GM19240 (cell line): ENCODE measurements at regions not wholly inside any gene's neighbourhood (a gene's known extent, or its start where the extent isn't known, plus 50 kb on each side); places are given as distances from the start of the nearest gene placed in this dataset.

Experiments used
- DNase-seq: peaks from one replicate; pipeline ENCODE4 v3.0.0; 2011; ENCODE audit warnings: low spot score; ENCODE audit not compliant: insufficient read length

DNA sequence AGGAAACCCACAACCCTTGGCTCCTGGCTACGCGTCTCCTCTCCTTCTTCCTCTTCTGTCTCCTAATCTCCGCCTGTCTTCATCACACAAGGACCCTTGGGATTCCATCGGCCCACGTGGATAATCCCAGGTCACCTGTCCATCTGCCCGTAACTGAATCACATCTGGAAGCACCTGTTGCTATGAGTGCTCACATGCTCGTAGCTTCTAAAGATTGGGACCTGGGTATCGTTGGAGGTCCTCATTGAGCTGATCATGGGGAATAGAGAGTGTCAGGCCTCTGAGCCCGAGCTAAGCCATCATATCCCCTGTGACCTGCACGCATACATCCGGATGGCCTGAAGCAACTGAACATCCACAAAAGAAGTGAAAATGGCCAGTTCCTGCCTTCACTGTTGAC is 175.4 kb downstream of the SHOX start:
- no peak for DNase-seq

DNA sequence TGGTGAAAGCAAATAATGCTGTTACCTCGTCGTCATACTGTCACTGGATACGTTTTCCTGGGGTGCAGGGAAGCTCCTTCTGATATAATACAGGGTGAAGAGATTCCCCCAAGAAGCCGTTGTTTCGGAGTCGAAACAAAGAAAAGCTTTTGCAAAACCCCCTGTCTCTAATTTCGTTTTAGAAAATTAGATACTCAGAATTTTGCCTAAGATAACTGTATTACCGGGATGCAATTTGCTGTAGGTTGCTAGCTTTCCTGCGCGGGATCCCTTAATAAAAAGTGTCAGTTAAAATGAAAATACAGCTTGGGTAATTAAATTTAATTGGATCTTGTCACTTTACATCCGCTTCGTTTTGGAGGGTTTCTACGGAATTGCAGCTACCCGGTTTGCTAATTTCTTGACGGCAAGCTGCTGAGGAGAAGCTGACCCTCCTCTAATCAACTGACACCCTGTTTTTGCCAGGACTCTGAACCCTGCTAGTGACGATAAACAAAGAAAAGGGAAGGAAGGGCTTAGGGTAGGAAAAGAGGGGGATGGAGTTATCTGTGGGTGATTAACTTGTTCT is 174.6 kb downstream of the SHOX start:
- no peak for DNase-seq

DNA sequence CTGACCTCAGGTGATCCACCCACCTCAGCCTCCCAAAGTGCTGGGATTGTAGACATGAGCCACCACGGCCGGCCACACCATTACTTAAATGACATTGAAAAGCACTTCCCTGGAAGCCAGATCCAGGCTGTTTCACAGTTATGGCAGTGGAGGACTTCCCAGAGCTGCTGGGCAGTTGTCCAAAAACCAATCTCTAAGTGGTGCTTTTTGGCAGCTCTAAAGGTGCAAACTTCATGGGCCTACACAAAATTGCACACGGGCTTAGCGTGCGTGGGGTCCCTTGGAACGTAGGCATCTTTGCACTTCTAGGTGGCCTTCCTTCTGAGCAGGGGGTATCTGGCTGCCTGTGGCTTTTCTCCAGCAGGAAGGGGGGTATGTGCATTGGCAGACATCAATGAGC is 172.3 kb downstream of the SHOX start:
- no peak for DNase-seq

DNA sequence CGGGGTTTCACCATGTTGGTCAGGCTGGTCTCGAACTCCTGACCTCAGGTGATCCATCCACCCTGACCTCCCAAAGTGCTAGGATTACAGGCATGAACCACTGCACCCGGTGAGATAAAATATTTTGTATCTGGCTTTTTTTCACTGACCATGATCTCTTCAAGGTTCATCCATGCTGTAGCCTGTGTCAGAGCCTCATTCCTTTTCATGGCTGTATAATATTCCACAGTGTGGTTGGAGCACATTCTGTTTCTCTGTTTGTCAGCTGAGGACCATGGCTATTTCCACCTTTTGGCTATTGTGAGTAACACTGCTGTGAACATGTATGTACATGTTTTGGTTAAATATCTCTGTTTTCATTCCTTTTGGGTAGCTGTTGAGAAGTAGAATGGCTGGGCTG is 169.2 kb downstream of the SHOX start:
- DNase-seq, result no peak

DNA sequence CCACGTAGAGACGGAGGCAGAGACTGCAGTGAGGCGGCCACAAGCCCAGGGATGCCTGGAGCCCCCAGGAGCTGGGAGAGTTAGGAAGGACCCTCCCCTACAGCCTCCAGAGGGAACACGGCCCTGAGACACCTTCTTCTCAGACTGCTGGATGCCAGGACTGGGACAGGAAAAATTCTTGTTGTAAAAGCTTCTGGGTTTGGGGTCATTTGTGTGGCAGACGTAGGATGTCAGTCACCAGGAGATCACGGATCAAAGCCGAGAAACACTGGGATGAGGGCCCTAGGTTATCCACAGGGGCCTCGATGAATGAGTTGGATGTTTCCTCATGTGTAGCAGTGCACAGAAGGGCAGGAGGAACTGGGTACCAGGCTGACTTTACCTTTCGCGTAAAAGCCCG is 163.7 kb downstream of the SHOX start:
- DNase-seq, result no peak

DNA sequence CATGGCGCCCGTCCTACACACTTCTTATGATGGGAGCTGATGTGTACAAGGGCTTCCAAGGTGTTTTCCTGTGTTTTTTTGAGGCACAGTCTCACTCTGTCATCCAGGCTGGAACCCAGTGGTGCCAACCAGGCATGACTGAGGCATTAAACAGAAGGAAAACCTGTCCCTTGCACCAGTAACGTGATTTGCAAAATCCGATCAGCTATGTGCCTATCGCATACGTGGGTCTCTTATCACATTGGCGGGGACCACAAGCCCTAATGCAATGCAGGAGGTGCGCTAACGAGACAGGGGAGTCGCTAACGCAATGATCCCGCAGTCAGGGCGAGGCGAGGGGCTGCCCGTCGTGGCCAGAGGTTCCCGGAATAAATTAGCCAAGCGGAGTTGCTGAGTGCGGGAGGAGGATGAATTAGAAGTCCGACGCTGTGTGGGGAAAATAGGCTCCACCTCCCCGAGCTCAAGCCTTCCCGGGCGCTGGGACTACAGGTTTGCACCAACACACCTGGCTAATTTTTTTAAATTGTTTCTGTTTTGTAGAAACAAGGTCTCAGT is 162.7 kb downstream of the SHOX start:
- DNase-seq, result no peak

DNA sequence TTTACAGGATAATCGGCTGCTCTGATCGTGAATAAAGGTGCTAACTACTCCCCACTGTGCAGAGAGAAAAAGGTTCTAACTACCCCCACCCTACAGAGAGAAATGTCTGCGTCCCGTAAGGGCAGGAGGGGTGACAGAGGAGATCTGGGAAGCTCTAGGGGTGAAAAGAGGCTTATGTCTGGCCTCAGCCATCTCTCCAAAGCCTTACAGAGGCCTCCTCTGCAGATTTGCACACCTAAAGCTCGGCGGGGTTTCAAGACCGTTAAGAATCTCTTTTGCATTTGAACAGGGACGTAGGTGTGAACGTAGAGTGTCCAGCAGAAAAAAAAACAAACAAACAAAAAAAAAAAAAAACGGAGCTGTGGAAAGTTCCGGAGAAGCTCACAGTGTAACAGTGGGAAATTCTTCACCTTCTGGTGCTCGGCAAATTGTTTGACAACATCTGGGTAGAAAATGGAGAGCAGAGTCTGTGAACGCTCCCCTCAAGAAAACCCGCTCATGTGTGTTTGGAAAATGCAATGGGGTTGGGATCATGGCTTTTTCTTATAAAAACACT is 161.0 kb downstream of the SHOX start:
- no peak for DNase-seq

DNA sequence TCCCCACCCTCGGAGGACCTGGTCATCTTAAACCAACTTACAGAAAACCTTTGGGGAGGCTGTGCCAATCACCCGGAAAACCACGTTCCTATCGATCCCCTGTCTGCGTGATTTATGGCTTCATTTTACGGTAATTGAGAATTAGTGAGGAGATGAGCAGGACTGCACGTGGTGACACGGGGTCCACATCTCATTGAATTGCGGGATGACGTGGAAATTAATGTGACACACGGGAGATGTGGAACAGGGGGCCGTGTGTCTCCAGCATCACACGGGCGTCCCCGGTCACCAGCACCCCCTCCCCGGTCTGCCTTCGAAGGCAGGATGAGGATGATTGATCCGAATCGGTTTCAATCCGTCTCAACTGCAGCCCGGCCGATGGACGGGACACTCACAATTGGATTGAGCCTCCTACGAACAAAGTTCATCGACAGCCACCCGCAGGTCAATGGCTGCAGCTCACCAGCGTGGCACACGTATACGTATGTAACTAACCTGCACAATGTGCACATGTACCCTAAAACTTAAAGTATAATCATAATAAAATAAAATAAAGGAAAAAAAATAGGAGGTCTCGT is 160.3 kb downstream of the SHOX start:
- DNase-seq, result no peak

DNA sequence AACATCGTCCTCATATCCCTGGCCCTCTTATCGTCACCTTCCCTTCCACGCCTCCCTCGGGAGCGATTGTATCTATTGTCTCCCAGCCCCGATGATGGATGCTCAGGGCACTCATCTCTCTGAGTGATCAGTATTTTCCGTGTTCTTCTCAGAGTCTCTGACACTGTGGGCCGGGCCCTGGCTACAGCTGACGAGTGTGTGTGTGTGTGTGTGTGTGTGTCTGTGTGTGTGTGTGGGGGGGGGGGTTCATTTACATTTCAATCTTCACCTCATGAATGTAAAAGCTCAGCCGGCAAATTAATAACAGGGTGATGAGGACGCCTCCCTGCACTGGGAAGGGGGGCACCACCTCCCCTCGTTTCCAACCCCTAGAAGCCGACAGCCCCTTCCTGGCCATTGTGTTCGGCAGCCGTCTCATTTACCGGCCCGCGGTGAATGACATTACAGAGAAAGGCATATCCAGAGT is 159.5 kb downstream of the SHOX start:
- no peak for DNase-seq

DNA sequence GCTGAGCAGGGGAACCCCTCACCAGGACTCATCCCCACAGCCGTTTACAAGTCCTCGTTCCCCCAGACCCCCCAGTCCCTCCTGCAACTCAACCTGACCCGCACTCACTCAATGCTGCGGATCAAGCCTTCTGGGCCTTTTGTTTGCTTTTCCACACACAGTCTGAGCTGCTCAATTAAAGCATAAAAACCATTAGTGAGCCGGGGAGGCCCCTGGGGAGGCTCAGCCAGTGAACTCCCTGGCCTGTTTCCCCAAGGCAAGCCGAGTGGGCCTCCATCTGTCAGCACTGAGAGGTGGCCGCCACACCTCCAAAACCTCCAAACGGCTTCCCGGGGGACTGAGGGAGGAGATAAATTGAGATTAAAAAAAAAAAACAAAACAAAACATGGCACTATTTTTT is 158.5 kb downstream of the SHOX start:
- no peak for DNase-seq

DNA sequence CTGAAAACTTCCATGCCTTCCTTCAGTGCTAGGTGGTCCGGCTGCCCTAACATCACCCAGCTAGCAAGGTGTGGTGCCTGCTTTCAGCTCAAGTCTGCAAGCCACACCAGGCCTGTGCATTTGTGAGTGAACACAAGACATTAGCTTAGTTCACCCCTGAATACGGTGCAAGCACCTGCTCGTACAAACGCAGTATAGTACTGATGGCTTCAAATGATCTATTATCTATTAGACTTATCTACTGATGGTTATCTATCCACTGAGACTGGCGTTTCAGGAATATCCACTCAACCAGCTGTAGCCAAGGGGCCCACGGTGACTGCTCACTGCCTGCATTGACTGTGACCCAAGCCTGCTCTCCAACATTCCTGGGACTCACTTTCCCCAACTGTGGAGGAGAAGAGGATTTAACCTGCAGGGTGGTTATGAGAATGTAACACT is 155.9 kb downstream of the SHOX start:
- no peak for DNase-seq

DNA sequence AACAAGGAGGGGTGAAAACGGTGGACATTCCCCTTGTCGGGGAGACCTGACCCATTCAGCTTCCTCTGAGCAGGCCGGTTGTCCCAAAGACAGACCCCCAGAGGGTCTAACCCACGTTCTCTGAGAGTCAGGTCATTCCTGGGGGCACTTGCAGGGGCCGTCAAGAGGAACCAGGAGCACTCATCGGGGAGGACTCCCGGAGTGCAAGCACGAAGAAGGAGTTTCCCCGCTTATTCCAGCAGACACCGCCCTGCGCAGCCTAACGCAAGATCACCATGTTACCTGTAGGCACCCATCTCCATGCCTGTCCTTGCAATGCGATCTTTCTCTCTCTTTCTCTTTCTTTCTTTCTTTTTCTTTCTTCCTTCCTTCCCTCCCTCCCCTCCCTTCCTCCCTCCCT is 154.2 kb downstream of the SHOX start:
- no peak for DNase-seq

DNA sequence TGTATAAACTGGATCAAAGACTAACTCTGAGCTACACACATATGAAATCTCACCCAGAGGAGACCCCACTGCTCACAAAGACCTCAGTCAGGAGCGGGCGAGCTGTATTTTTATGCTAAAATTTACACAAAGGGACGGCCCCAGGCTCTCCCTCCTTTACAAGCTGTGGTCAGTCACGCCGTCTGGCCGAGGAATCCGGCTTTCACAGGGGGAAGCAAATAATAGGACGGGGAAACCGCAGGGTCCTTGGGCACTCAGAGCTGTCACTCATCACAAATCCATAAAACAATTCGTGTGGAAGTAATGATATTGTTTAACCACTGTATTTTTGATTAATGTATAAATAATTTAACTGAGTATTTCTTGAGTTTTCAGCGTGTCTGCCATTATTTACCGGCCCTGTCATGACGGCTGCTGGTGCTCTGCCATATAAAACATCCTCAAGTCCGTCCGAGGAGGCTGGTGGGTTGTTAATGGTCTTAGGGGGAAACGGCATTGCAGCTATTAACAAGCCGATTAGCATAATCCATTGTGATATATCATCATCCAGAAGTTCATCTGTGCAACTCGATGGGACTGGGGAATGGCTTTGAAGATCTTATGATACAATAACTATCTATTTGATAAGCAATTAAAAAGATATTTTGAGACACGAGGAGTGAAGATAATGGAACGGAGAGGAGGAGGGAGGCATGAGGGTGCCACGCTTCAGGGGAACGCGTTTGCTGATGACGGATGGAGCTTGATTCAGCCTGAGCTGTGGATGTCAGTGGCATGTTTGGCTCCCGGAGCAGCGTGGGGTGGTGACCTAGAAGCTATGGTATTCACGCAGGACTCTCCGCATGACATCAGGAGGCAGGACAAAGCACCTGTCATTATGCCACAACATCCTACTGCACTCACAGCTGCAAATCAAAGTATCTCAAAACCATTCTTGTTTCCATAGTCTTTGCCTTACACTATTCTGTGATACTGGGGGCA is 150.9 kb downstream of the SHOX start:
- no peak for DNase-seq

DNA sequence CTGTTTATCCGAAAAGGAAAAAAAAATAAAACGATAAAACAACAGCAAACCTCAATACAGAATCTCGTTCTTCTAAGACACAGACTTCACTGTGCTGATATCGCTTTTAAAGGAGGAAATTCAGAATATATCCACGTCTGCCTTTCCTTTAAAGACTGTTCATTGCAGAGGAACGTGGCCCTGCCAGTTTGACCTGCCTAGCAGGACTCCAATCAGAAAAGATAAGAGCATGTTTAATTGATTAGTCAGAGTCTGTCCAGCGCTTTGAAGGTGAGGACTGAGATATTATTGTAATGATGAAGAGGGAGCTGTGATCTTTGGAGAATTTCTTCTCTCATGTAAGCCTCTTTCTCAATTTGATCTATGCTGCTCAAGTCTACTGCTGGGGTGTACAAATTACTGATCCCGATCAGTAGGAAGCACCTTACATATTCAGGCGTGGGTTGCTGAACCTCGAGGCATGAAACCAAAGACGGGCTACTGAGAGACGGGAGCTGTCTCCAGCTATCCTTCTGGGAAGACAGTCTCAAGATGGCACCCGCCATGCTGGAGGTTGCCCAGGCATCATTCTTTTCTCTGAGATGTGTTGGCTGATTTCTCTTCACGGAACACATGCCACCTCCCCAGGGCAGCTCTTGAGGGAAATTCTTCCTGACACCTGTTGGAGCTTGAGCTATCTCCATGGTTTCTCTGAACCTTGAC is 146.1 kb downstream of the SHOX start:
- DNase-seq, result no peak

DNA sequence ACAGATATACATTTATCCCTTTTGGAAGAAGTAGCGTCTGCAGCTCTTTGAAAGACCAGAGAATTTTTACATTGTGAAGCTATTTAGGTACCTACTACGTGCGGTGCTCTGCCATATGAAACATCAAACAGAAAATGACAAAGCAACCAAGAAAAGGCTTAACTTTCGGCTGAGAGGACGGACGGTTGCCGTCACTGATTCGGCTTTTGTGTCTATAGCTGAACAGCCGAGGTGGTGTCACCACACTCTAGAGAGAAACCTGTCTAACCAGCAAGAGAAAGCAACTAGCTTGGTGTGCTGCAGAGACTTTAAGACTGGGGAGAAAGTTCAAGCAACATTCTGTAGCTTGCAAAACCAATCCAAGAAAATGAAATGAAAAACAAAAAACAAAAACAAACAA is 145.5 kb downstream of the SHOX start:
- DNase-seq, result no peak

DNA sequence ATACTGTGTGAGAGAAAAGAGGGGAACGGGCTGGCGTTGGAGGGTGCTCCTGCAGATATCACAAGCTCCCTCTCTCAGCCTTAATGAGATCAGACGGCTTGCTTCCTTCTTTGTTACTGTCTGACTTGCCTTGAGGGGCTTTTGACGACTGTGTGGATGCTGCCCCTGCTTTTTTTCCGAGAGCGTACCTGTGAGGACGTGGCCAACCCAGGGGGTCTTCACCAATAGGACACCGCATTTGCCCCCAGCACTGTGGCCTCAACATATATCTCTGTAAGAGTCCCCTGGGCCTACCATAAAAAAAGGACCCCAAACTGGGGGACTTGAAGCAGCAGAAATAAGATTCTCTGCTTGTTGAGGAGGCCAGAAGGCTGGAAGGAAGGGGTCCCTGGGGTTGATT is 143.9 kb downstream of the SHOX start:
- DNase-seq, result no peak

DNA sequence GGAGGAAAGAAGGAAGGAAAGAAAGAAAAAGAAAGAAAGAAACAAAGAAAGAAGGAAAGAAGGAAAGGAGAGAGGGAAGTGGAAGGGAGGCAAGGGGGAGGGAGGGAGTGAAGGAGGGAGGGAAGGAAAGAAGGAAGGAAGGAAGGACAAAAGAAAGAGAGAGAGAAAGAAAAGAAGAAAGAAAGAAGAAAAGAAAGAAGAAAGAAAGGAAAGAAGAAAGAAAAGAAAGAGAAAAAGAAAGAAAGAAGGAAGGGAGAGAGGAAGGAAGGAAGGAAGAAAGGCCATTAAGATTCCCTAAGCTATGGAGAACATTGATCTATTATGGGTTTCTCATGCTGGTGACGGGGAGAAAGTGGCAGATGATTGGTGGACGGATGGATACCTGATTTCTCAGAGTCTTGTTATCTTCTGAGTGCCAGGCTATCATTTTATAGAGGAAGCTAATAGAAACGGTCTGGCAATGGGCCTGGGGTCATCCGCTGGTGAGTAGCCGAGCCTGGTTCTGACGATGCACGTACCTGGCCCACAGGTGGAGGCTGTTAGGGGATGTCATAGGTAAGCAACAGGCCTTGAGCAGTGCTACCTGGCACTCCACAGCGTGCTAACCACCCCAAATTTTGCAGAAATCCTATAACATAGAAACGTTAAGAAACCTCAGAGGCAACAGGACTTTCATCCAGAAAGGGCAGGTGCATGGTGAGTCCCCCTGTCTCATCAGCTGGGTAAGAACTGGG is 142.9 kb downstream of the SHOX start:
- no peak for DNase-seq

DNA sequence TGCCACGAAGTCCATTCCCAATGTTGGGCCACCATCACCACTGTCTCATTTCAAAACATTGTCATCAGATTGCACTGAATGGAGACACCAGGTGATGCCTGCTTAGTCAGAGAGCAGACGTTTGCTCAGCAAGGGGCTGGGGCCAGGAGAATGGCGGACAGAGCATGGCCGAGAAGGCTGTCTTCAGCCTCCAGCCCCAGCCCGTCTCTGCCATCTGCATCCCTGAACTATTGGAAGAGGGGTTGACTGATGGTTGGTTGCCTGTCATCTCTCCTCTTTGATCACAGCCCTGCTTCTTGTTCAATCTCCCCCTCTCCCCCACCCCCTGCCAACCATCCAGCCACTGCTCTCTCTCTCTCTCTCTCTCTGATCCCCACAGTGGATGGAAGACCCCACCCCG is 140.9 kb downstream of the SHOX start:
- DNase-seq, result no peak

DNA sequence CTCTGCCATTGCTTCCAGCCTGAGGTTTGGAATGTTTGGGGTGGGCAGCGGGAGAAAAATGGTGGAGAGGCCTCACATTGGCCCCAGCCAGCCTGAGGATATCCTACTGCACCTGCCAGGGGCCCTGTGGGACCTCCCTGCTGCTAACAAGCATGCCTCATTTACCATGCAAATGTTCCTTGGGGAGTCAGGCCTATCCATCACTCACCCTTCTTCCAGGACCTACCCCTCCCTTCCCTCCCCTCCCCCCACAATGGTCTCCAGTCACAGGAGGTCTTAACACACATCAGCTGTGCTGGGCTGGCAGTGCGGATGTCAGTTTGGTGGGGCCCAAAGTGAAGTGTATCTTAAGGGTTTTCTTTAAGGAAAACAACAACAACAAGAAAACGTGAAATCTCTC is 139.2 kb downstream of the SHOX start:
- no peak for DNase-seq

DNA sequence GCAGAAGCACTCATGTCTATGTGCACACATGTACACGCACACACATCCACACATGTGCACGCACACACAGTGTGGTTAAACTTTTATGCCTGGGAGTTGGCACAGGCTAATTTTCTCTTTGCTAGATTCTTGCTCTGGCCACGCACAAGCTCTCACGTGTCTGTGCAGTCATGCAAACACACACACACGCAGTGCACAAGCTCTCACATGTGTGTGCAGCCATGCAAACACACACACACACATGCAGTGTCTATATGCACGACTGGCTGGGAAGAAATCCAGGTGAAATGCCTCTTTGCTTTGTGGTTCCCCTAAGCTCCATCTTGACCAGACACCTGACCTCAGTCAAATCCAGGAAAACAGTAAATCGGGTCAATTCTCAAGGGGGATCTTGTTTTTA is 138.0 kb downstream of the SHOX start:
- no peak for DNase-seq

DNA sequence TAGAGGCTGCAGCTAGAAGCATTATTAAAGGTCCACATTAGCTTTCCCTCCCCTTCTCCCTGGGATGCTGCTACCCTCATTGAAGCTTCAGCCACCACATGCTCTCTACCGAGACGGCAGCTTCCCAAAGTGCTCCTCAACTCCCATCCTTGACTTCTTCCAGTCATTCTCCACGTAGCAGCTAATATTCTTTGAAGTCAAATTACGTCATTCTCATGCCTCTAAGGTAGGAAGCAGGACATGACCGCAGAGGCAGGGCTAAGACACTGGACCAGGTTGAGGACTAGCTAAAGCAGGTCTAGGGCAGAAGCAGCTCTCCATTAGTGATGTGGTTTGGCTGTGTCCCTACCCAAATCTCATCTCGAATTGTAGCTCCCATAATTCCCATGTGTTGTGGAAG is 128.3 kb downstream of the SHOX start:
- no peak for DNase-seq
